SK-N-SH (cell line): ENCODE measurements at regions not wholly inside any gene's neighbourhood (a gene's known extent, or its start where the extent isn't known, plus 50 kb on each side); places are given as distances from the start of the nearest gene placed in this dataset.

Experiments used
- GABPA ChIP-seq: IDR thresholded peaks from 2 replicates; pipeline ENCODE4 v1.4.0; 2012; ENCODE audit warnings: low read depth, mild to moderate bottlenecking
- JUND ChIP-seq: IDR thresholded peaks from 2 replicates; pipeline ENCODE4 v1.4.0; 2012
- RFX5 ChIP-seq: IDR thresholded peaks from 2 replicates; pipeline ENCODE4 v1.6.1; 2012; ENCODE audit warnings: mild to moderate bottlenecking, improper control_type of control experiment, low read length
- SIN3A ChIP-seq: IDR thresholded peaks from 2 replicates; pipeline ENCODE4 v1.6.1; 2012; ENCODE audit warnings: low read depth, mild to moderate bottlenecking, low read length, moderate library complexity, borderline replicate concordance
- TF ChIP-seq, protein P1 (sequence below): fragments of 200-600 bp; sonication (generic); IDR thresholded peaks from 2 replicates; pipeline ENCODE4 v1.6.1; 2017; ENCODE audit warnings: antibody characterized with exemption, mild to moderate bottlenecking, moderate library complexity

DNA sequence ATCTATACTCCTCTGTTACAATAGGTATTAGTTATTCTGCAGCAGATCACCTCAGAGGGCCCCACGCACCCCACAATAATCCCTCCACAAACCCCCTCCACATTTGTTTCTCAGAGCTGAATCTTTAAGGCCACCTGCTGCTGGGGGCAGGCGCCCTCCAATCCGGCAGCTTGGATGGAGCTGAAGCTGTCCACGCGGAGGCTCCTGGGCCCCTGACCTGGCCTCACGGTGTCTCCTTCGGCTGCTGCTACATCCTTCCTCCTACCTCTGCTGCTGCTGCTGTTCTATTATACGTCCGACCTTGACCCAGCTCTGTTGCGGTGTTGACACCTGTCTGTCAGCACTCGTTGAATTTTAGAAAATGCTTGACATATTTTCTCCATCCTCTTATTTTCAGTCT, 430.2 kb upstream of the ZFP42 start:
- TF ChIP-seq SIN3A = no peak
- TF ChIP-seq, protein P1, sequence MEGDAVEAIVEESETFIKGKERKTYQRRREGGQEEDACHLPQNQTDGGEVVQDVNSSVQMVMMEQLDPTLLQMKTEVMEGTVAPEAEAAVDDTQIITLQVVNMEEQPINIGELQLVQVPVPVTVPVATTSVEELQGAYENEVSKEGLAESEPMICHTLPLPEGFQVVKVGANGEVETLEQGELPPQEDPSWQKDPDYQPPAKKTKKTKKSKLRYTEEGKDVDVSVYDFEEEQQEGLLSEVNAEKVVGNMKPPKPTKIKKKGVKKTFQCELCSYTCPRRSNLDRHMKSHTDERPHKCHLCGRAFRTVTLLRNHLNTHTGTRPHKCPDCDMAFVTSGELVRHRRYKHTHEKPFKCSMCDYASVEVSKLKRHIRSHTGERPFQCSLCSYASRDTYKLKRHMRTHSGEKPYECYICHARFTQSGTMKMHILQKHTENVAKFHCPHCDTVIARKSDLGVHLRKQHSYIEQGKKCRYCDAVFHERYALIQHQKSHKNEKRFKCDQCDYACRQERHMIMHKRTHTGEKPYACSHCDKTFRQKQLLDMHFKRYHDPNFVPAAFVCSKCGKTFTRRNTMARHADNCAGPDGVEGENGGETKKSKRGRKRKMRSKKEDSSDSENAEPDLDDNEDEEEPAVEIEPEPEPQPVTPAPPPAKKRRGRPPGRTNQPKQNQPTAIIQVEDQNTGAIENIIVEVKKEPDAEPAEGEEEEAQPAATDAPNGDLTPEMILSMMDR = no peak
- no peak for TF ChIP-seq JUND
- TF ChIP-seq GABPA = no peak
- no peak for TF ChIP-seq RFX5
